HepG2 (cell line): ENCODE measurements at regions not wholly inside any gene's neighbourhood (a gene's known extent, or its start where the extent isn't known, plus 50 kb on each side); places are given as distances from the start of the nearest gene placed in this dataset.

Experiments used
- ATAC-seq: fragments of 200-7000 bp; cut with Tn5 transposase; 3 replicates; pipeline ENCODE4 v1.9.1; 2020; ENCODE audit warnings: mild to moderate bottlenecking, moderate library complexity
- BruUV-seq: library from RNA; stranded (reverse); fragments of 400-500 nt; replicated peaks from 2 replicates; lab custom pipeline; 2021; lab: Mats Ljungman, UMichigan
- CTCF ChIA-PET: fragments of 300-600 bp; formaldehyde crosslinking; extraction: SDS; loops from one replicate; lab custom pipeline; 2021; ENCODE audit warnings: low total read pairs, inconsistent platforms, low intra/inter-chr PET ratio; lab: Yijun Ruan, JAX
- POLR2A ChIA-PET: fragments of 350-600 bp; sonication (Branson Sonifier 250); formaldehyde crosslinking; loops from one replicate; lab custom pipeline; 2020; ENCODE audit warnings: antibody characterized with exemption, inconsistent platforms; lab: Yijun Ruan, JAX
- DNase-seq: peaks from one replicate; pipeline ENCODE4 v3.0.0-alpha.2; 2015; ENCODE audit warnings: low spot score
- FAIRE-seq: peaks from 3 replicates; lab custom pipeline; 2011; peaks lifted over from hg19 to GRCh38; lab: Jason Lieb, UNC
- H2AFZ ChIP-seq: one replicate; pipeline ENCODE4 v1.6.1; 2011; ENCODE audit warnings: low read length, inconsistent platforms
- H3K27ac ChIP-seq: fragments of 300-600 bp; 3 replicates; pipeline ENCODE4 v1.8.0; 2011; ENCODE audit warnings: mixed run types, mild to moderate bottlenecking, mixed read lengths, low read length, inconsistent platforms; ENCODE audit not compliant: insufficient read depth; ENCODE audit errors: extremely low read length
- H3K27me3 ChIP-seq, 2 experiments: fragments of 200-600 bp in 1 of 2; 2 replicates in 1 of 2; 3 replicates in 1 of 2; pipeline versions ENCODE4 v1.6.0 to v1.8.0; 2011; ENCODE audit warnings: low read length in 2 of 2, mild to moderate bottlenecking in 2 of 2, moderate library complexity in 2 of 2, inconsistent platforms in 1 of 2; ENCODE audit not compliant: insufficient read depth in 2 of 2, control insufficient read depth in 1 of 2
- H3K36me3 ChIP-seq, 2 experiments: fragments of 200-600 bp in 1 of 2; replicated peaks in 1 of 2; 2 replicates in 1 of 2; 3 replicates in 1 of 2; pipeline versions ENCODE4 v1.5.1 to v1.8.0; 2011; ENCODE audit warnings: low read length in 2 of 2, inconsistent platforms in 1 of 2; ENCODE audit not compliant: insufficient read depth in 2 of 2, control insufficient read depth in 1 of 2
- H3K4me1 ChIP-seq: 2 replicates; pipeline ENCODE4 v1.5.1; 2012; ENCODE audit warnings: low read length, inconsistent platforms; ENCODE audit not compliant: insufficient read depth
- H3K4me2 ChIP-seq: 2 replicates; pipeline ENCODE4 v1.6.0; 2011; ENCODE audit warnings: low read depth, low read length, inconsistent platforms
- H3K4me3 ChIP-seq, 3 experiments: fragments of 200-600 bp in 1 of 3; sonication (generic), shearing (Covaris generic) in 1 of 3; replicated peaks in 1 of 3; 2 replicates each; pipeline ENCODE4 v1.5.1; 2011 to 2016; ENCODE audit warnings: low read length in 3 of 3, inconsistent platforms in 2 of 3, low read depth in 2 of 3, mild to moderate bottlenecking in 2 of 3, control low read depth in 1 of 3, mixed read lengths in 1 of 3; ENCODE audit not compliant: insufficient read depth in 1 of 3
- H3K79me2 ChIP-seq: one replicate; pipeline ENCODE4 v1.6.1; 2011; ENCODE audit warnings: low read length, inconsistent platforms; ENCODE audit not compliant: insufficient read depth
- H3K9ac ChIP-seq: 2 replicates; pipeline ENCODE4 v1.6.0; 2011; ENCODE audit warnings: mild to moderate bottlenecking, low read depth, low read length, inconsistent platforms; ENCODE audit not compliant: insufficient read depth
- H3K9me3 ChIP-seq: 2 replicates; pipeline ENCODE4 v1.5.1; 2012; ENCODE audit warnings: mild to moderate bottlenecking, low read length
- H4K20me1 ChIP-seq: 2 replicates; pipeline ENCODE4 v1.6.0; 2011; ENCODE audit warnings: inconsistent platforms, mild to moderate bottlenecking, low read length, moderate library complexity; ENCODE audit not compliant: insufficient read depth
- FIP1L1 ChIP-seq: fragments of 200-400 bp; formaldehyde crosslinking; IDR thresholded peaks from 2 replicates; pipeline ENCODE4 v1.6.1; 2018; ENCODE audit warnings: low read depth, mild to moderate bottlenecking, low read length, moderate library complexity, borderline replicate concordance; ENCODE audit not compliant: insufficient read depth
- KDM5A ChIP-seq: fragments of 200-600 bp; sonication (generic); IDR thresholded peaks from 2 replicates; pipeline ENCODE4 v1.7.0; 2018; ENCODE audit warnings: antibody characterized with exemption, mild to moderate bottlenecking, low read length, borderline replicate concordance
- KMT2A ChIP-seq: sonication (generic); formaldehyde crosslinking; IDR thresholded peaks from 2 replicates; pipeline ENCODE4 v1.4.0; 2020; ENCODE audit warnings: missing genetic modification reagents
- NAIF1 ChIP-seq: sonication (generic); formaldehyde crosslinking; IDR thresholded peaks from 2 replicates; pipeline ENCODE4 v1.5.0; 2020; ENCODE audit warnings: mild to moderate bottlenecking, missing genetic modification reagents, borderline replicate concordance
- PATZ1 ChIP-seq: sonication (generic); formaldehyde crosslinking; IDR thresholded peaks from 2 replicates; pipeline ENCODE4 v1.4.0; 2020; ENCODE audit warnings: missing genetic modification reagents
- SMAD3 ChIP-seq: sonication (generic); formaldehyde crosslinking; IDR thresholded peaks from 2 replicates; pipeline ENCODE4 v1.4.0; 2020; ENCODE audit warnings: missing genetic modification reagents
- ZUFSP ChIP-seq: sonication (generic); formaldehyde crosslinking; IDR thresholded peaks from 2 replicates; pipeline ENCODE4 v1.9.0; 2021; ENCODE audit warnings: missing genetic modification reagents, mild to moderate bottlenecking, borderline replicate concordance
- WGBS: methylation state at CpG from one replicate; pipeline ENCODE4 v1.1.6; 2017; ENCODE audit warnings: low lambda C conversion rate; 5-methylcytosine and 5-hydroxymethylcytosine counted together
- in situ Hi-C: cut with HindIII; loops from 2 replicates; pipeline ENCODE4 v1.10.0; 2017; ENCODE audit warnings: low pct_unique_long_range_greater_than_20kb; ENCODE audit not compliant: extremely low pct_ligation_motif_present
- intact Hi-C: fragments of 100-400 bp; cut with micrococcal nuclease; formaldehyde crosslinking; loops from one replicate; pipeline ENCODE4 v1.10.0; 2022; ENCODE audit not compliant: unreplicated experiment

GRCh38 chr14:92241966-92242595 is 80.9 kb upstream of the SLC24A4 start:
- peaks cover 2 to 19% of the 10 kb centered on the region in 2 experiments; a peak in 3 of 5 replicates for H3K27me3 ChIP-seq
- WGBS: 6% methylated on average over 3 of the region's 4 CpGs
- H3K4me1 ChIP-seq: no peaks in the 10 kb centered on the region
- ChIA-PET POLR2A (no interaction called here), CTCF (no interaction called here)
- H3K4me3 ChIP-seq: no peak overlapping the region
- no peak for ATAC-seq
- H3K79me2 ChIP-seq: no peaks in the 10 kb centered on the region
- no peaks in the 10 kb centered on the region for H3K36me3 ChIP-seq
- H3K9me3 ChIP-seq: peaks cover 23% of the 10 kb centered on the region
- H3K4me2 ChIP-seq: no peak overlapping the region
- no peak for FAIRE-seq
- in situ Hi-C loops: no loop called here
- no peak for DNase-seq
- no peak overlapping the region for H2AFZ ChIP-seq
- no peaks in the 10 kb centered on the region for H4K20me1 ChIP-seq
- TF ChIP-seq KDM5A (no peak), NAIF1 (CRISPR knock-in tag) (no peak), PATZ1 (CRISPR knock-in tag) (no peak), KMT2A (CRISPR knock-in tag) (no peak), SMAD3 (CRISPR knock-in tag) (no peak), FIP1L1 (no peak), ZUFSP (no peak)
- BruUV-seq: no TSS peak
- intact Hi-C loops: no loop called here
- H3K9ac ChIP-seq: no peak overlapping the region
- H3K27ac ChIP-seq: no peak overlapping the region
